ENCODE measurements at regions not wholly inside any gene's neighbourhood (a gene's known extent, or its start where the extent isn't known, plus 50 kb on each side); places are given as distances from the start of the nearest gene placed in this dataset.

DNA sequence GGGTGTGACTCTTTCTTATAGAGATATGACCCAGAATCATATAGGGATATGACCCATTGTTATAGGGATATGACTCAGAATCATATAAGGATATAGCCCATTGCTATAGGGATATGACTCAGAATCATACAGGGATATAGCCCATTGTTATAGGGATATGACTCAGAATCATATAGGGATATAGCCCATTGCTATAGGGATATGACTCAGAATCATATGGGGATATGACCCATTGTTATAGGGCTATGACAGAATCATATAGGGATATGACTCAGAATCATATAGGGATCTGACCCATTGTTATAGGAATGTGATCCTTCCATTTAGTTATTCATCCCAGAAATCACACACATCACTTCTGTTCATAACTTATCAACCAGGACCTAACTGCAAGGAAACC lies 312.2 kb upstream of the ADARB2 start:
- Histone ChIP-seq H3K4me1 (ENCODE audit: insufficient read depth, poor library complexity, severe bottlenecking) (no peaks in the 10 kb centered on the region), H3K4me3 (ENCODE audit: severe bottlenecking) (no peak overlapping the region), H3K27me3 (ENCODE audit: insufficient read depth, poor library complexity, severe bottlenecking) (no peaks in the 10 kb centered on the region), H3K36me3 (ENCODE audit: low read depth) (no peaks in the 10 kb centered on the region), H3K9me3 (ENCODE audit: severe bottlenecking) (no peaks in the 10 kb centered on the region), H3K27ac (ENCODE audit: poor library complexity, severe bottlenecking) (peak overlapping the region; percentile 38)
- DNase-seq (ENCODE audit: low spot score) (no peak), ATAC-seq (ENCODE audit: low read depth) (peak; percentile 27; the same call in 1 of the 3 replicates)
- TF ChIP-seq, protein P1, sequence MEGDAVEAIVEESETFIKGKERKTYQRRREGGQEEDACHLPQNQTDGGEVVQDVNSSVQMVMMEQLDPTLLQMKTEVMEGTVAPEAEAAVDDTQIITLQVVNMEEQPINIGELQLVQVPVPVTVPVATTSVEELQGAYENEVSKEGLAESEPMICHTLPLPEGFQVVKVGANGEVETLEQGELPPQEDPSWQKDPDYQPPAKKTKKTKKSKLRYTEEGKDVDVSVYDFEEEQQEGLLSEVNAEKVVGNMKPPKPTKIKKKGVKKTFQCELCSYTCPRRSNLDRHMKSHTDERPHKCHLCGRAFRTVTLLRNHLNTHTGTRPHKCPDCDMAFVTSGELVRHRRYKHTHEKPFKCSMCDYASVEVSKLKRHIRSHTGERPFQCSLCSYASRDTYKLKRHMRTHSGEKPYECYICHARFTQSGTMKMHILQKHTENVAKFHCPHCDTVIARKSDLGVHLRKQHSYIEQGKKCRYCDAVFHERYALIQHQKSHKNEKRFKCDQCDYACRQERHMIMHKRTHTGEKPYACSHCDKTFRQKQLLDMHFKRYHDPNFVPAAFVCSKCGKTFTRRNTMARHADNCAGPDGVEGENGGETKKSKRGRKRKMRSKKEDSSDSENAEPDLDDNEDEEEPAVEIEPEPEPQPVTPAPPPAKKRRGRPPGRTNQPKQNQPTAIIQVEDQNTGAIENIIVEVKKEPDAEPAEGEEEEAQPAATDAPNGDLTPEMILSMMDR (IDR thresholded peaks at IDR 0.05; ENCODE audit: poor library complexity, severe bottlenecking), result no peak

DNA sequence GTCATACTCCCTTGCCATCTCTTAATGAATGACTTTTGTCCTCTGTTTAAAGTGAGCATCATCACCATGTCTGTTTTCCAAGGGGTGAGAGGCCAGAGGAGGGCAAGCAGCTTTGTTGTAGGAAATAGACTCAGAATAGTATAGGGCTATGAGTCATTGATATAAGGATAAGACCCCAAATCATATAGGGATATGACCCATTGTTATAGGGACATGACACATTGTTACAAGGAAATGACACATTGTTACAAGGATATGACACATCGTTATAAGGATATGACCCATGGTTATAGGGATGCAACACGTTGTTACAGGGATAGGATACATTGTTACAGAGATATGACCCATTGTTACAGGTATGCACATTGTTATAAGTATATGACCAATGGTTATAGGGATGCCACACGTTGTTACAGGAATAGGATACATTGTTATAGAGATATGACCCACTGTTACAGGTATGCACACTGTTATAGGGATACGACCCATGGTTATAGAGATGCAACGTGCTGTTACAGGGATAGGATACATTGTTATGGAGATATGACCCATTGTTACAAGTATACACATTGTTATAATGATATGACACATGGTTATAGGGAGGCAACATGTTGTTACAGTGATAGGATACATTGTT lies 311.1 kb upstream of the ADARB2 start:
- H3K9me3 ChIP-seq (ENCODE audit: severe bottlenecking), result no peaks in the 10 kb centered on the region
- no peaks in the 10 kb centered on the region for H3K4me1 ChIP-seq (ENCODE audit: insufficient read depth, poor library complexity, severe bottlenecking)
- ATAC-seq (ENCODE audit: low read depth) (peak; percentile 52), DNase-seq (ENCODE audit: low spot score) (no peak)
- H3K4me3 ChIP-seq (ENCODE audit: severe bottlenecking), result no peak overlapping the region
- TF ChIP-seq, protein P1 (IDR thresholded peaks at IDR 0.05; ENCODE audit: poor library complexity, severe bottlenecking), result no peak
- H3K36me3 ChIP-seq (ENCODE audit: low read depth), result no peaks in the 10 kb centered on the region
- H3K27me3 ChIP-seq (ENCODE audit: insufficient read depth, poor library complexity, severe bottlenecking), result no peaks in the 10 kb centered on the region
- H3K27ac ChIP-seq (ENCODE audit: poor library complexity, severe bottlenecking), result peak overlapping the region; percentile 38

DNA sequence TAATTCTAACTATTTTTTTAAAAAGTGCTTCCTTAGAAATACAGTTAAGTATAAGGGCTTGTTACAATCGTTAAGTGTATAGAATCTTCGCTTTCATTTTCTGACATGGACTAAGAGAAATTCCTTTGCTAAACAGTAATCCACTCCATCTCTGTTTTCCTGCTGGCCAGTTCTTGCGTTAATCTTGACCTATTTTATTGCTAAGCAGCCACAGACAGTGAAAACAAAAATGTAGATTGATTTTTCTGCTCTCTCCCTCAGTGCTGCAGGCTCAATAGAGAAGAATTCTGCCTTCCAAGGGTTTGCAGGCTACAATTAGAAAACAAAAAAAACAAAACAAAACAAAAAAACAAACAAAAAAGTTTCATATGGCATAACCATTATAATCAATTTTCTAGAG lies 310.4 kb upstream of the ADARB2 start:
- H3K27me3 ChIP-seq (ENCODE audit: insufficient read depth, poor library complexity, severe bottlenecking), result no peaks in the 10 kb centered on the region
- DNase-seq (ENCODE audit: low spot score) (no peak), ATAC-seq (ENCODE audit: low read depth) (no peak)
- H3K36me3 ChIP-seq (ENCODE audit: low read depth), result no peaks in the 10 kb centered on the region
- peak overlapping the region; percentile 38 for H3K27ac ChIP-seq (ENCODE audit: poor library complexity, severe bottlenecking)
- no peak overlapping the region for H3K4me3 ChIP-seq (ENCODE audit: severe bottlenecking)
- no peaks in the 10 kb centered on the region for H3K9me3 ChIP-seq (ENCODE audit: severe bottlenecking)
- TF ChIP-seq, protein P1 (IDR thresholded peaks at IDR 0.05; ENCODE audit: poor library complexity, severe bottlenecking), result no peak
- H3K4me1 ChIP-seq (ENCODE audit: insufficient read depth, poor library complexity, severe bottlenecking), result no peaks in the 10 kb centered on the region

DNA sequence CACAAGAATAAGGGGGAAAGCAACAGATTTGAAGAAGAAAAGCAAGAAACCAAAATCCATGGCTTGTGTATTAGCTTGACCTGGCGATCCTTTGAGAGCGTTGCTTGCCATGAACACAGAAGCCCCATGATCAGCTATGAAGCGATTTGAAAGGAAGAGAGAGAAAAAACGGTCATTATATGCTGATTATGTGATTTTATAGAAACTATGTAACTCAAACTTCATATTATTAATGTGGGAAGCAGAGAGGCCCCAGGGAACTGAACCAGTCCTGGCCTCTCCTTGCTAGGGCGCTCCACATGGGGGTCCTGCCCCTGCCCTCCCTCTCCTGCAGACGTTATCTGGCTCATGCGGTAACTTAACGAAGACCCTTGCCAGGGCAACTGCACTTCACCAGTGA lies 306.1 kb upstream of the ADARB2 start:
- Histone ChIP-seq H3K36me3 (ENCODE audit: low read depth) (no peaks in the 10 kb centered on the region), H3K4me3 (ENCODE audit: severe bottlenecking) (no peak overlapping the region), H3K27me3 (ENCODE audit: insufficient read depth, poor library complexity, severe bottlenecking) (no peaks in the 10 kb centered on the region), H3K27ac (ENCODE audit: poor library complexity, severe bottlenecking) (no peak overlapping the region), H3K9me3 (ENCODE audit: severe bottlenecking) (no peaks in the 10 kb centered on the region), H3K4me1 (ENCODE audit: insufficient read depth, poor library complexity, severe bottlenecking) (no peaks in the 10 kb centered on the region)
- TF ChIP-seq, protein P1 (IDR thresholded peaks at IDR 0.05; ENCODE audit: poor library complexity, severe bottlenecking), result no peak
- ATAC-seq (ENCODE audit: low read depth) (no peak), DNase-seq (ENCODE audit: low spot score) (no peak)

DNA sequence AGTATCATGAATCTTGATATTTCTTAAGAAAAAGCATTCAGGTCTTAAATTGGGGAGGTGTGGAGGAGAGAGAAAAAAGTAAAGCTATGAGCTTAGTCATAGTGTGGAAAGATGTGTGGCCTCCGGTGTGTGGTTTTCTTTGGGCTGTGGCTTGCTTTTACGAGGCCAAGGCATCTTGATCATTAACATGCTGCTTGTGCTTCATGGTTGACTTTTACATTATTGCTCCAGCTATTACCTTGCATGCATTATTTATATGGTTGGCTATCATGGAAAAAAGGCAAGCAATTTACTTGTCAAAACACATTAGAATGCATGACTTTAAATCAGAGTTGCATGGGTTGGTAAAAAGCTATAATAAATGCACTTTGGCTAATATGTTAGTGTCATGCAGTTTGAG lies 300.7 kb upstream of the ADARB2 start:
- ATAC-seq (ENCODE audit: low read depth) (no peak), DNase-seq (ENCODE audit: low spot score) (no peak)
- TF ChIP-seq, protein P1 (IDR thresholded peaks at IDR 0.05; ENCODE audit: poor library complexity, severe bottlenecking), result no peak
- Histone ChIP-seq H3K27ac (ENCODE audit: poor library complexity, severe bottlenecking) (no peak overlapping the region), H3K27me3 (ENCODE audit: insufficient read depth, poor library complexity, severe bottlenecking) (no peaks in the 10 kb centered on the region), H3K36me3 (ENCODE audit: low read depth) (no peaks in the 10 kb centered on the region), H3K4me1 (ENCODE audit: insufficient read depth, poor library complexity, severe bottlenecking) (no peaks in the 10 kb centered on the region), H3K4me3 (ENCODE audit: severe bottlenecking) (no peak overlapping the region), H3K9me3 (ENCODE audit: severe bottlenecking) (no peaks in the 10 kb centered on the region)

All from RWPE2 (cell line).